Astrocyte of the cerebellum (primary cell): ENCODE measurements at regions not wholly inside any gene's neighbourhood (a gene's known extent, or its start where the extent isn't known, plus 50 kb on each side); places are given as distances from the start of the nearest gene placed in this dataset.
"Not testable (repeated sequence)": the region's sequence is repeated elsewhere in the genome, so short reads cannot be mapped to it uniquely, and the experiment has no call there.

Source experiments
- DNase-seq: peaks from one replicate; pipeline ENCODE4 v3.0.0-alpha.2; 2011; ENCODE audit warnings: low read depth
- H3K4me3 ChIP-seq: 2 replicates; pipeline ENCODE4 v1.5.1; 2011; ENCODE audit warnings: mild to moderate bottlenecking, low read depth, low read length, moderate library complexity
- CTCF ChIP-seq: IDR thresholded peaks from 2 replicates; pipeline ENCODE4 v1.5.1; 2012; ENCODE audit warnings: low read length, low read depth, moderate library complexity, mild to moderate bottlenecking; ENCODE audit errors: missing control alignments
- in situ Hi-C: cut with HindIII; loops from 2 replicates; pipeline ENCODE4 v1.10.0; 2017; ENCODE audit warnings: low sequenced_read_pairs

GRCh38 chr2:43007901-43008300, 215.5 kb upstream of the HAAO start:
- TF ChIP-seq CTCF, result no peak
- H3K4me3 ChIP-seq, result no peak overlapping the region
- no peak for DNase-seq
- in situ Hi-C loops, result loop anchor here (5.0 kb wide), 3 partner anchors 34 to 76 kb away; no protein-coding TSS in a partner anchor

- in situ Hi-C loops, result loop anchor here (5.0 kb wide), 3 partner anchors 35 to 75 kb away; no protein-coding TSS in a partner anchor
- TF ChIP-seq CTCF, result no peak
- H3K4me3 ChIP-seq, result no peak overlapping the region
- no peak for DNase-seq
Observed at GRCh38 chr2:43006834-43007543, 214.6 kb upstream of the HAAO start.

GRCh38 chr2:43005975-43006833, 213.8 kb upstream of the HAAO start:
- TF ChIP-seq CTCF, result no peak
- DNase-seq, result no peak
- in situ Hi-C loops, result loop anchor here (5.0 kb wide), 3 partner anchors 36 to 74 kb away; no protein-coding TSS in a partner anchor
- no peak overlapping the region for H3K4me3 ChIP-seq

GRCh38 chr2:43005245-43005974, 213.0 kb upstream of the HAAO start:
- no peak for TF ChIP-seq CTCF
- in situ Hi-C loops, result loop anchor here (5.0 kb wide), 3 partner anchors 37 to 73 kb away; no protein-coding TSS in a partner anchor
- H3K4me3 ChIP-seq, result no peak overlapping the region
- no peak for DNase-seq

GRCh38 chr2:43004879-43005244, 212.5 kb upstream of the HAAO start:
- no peak for TF ChIP-seq CTCF
- H3K4me3 ChIP-seq, result no peak overlapping the region
- in situ Hi-C loops, result loop anchor here (5.0 kb wide), 3 partner anchors 37 to 73 kb away; no protein-coding TSS in a partner anchor
- no peak for DNase-seq

GRCh38 chr2:43004126-43004865, 211.9 kb upstream of the HAAO start:
- DNase-seq, H3K4me3 ChIP-seq, in situ Hi-C loops: not testable (repeated sequence)
